ENCODE measurements at regions not wholly inside any gene's neighbourhood (a gene's known extent, or its start where the extent isn't known, plus 50 kb on each side); places are given as distances from the start of the nearest gene placed in this dataset.

DNA sequence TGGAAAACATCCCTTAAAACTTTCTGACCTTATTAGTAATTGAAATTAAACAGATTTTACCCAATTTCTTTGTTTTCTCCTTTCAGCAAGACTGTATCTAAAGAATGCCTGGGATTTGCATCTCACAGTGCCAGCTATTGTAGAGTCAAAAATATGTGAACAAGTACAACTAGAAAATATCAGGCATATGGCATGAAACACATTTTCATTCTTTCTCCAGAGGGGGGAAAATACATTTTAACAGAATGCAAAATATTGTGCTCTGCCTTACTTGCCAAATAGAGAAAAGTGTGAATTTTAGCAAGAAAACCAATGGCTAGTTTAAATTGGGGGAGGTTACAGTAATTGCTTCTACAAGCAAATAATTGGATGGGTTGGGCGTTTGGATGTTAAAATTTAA is 366.6 kb upstream of the FIGN start:
- no peaks in the 10 kb centered on the region for H3K79me1 ChIP-seq (ENCODE audit: low read depth in 1 of 2, low read length in 2 of 2)
- H2AK9ac ChIP-seq (replicated peaks; ENCODE audit: low read depth, low read length, poor library complexity): no peak overlapping the region
- H4K5ac ChIP-seq (ENCODE audit: low read depth, low read length): no peak overlapping the region
- intact Hi-C loops (cut with micrococcal nuclease): no loop called here
- H3K56ac ChIP-seq (ENCODE audit: extremely low read depth, insufficient read depth, low read length): no peak overlapping the region
- no peak overlapping the region for H2BK5ac ChIP-seq (ENCODE audit: low read depth, low read length, poor library complexity, severe bottlenecking)
- no peak overlapping the region for H4K91ac ChIP-seq (ENCODE audit: insufficient read depth, low read depth, low read length)
- in situ Hi-C loops (cut with MboI; ENCODE audit: low sequenced_read_pairs): no loop called here
- H3K18ac ChIP-seq (ENCODE audit: low read depth, low read length): no peak overlapping the region
- H4K8ac ChIP-seq (ENCODE audit: low read depth in 2 of 2, low read length in 2 of 2): no peak overlapping the region
- no peaks in the 10 kb centered on the region for H3K4me1 ChIP-seq (ENCODE audit: control insufficient read depth, insufficient read depth, low read length)
- H2BK20ac ChIP-seq (ENCODE audit: low read depth, low read length): no peak overlapping the region
- ATAC-seq (ENCODE audit: low read depth): no peak
- H3K36me3 ChIP-seq (ENCODE audit: control insufficient read depth, insufficient read depth, low read length): no peaks in the 10 kb centered on the region
- H2AFZ ChIP-seq (replicated peaks; ENCODE audit: low read length, poor library complexity): no peak overlapping the region
- CTCF ChIA-PET: interaction anchor here (0.7 to 1.3 kb wide), 2 partner anchors 9 to 341 kb away, joined by 4 to 6 read pairs; no protein-coding TSS in a partner anchor
- H3K4ac ChIP-seq (ENCODE audit: low read depth, low read length): no peak overlapping the region
- H3K4me2 ChIP-seq (ENCODE audit: low read depth, low read length): no peak overlapping the region
- no TSS peak for BruUV-seq (replicated peaks)
- no peaks in the 10 kb centered on the region for H3K9me3 ChIP-seq (ENCODE audit: control insufficient read depth, insufficient read depth, low read length)
- H3K27ac ChIP-seq (ENCODE audit: insufficient read depth, low read length): no peak overlapping the region
- no peaks in the 10 kb centered on the region for H4K20me1 ChIP-seq (ENCODE audit: insufficient read depth, low read length)
- no peak overlapping the region for H3K23ac ChIP-seq (ENCODE audit: low read depth, low read length)
- no peak overlapping the region for H3K4me3 ChIP-seq (ENCODE audit: insufficient read depth, low read depth, low read length)
- dilution Hi-C loops (cut with HindIII; ENCODE audit: low sequenced_read_pairs, unreplicated experiment): no loop called here
- no peak overlapping the region for H2BK120ac ChIP-seq (ENCODE audit: low read depth, low read length)
- H3K14ac ChIP-seq (replicated peaks; ENCODE audit: low read depth, low read length): no peak overlapping the region
- no peak for DNase-seq
- WGBS, 2 experiments (ENCODE audit: extremely low coverage in 2 of 2, insufficient read length in 1 of 2): no CpG with 5 or more reads among the region's 1 CpG
- TF ChIP-seq, protein P1, sequence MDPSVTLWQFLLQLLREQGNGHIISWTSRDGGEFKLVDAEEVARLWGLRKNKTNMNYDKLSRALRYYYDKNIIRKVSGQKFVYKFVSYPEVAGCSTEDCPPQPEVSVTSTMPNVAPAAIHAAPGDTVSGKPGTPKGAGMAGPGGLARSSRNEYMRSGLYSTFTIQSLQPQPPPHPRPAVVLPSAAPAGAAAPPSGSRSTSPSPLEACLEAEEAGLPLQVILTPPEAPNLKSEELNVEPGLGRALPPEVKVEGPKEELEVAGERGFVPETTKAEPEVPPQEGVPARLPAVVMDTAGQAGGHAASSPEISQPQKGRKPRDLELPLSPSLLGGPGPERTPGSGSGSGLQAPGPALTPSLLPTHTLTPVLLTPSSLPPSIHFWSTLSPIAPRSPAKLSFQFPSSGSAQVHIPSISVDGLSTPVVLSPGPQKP (IDR thresholded peaks at IDR 0.05; ENCODE audit: borderline replicate concordance, low read depth, low read length): no peak
- TF ChIP-seq RFX5 (IDR thresholded peaks at IDR 0.05; ENCODE audit: low read depth, low read length) (no peak), MAZ (IDR thresholded peaks at IDR 0.05; ENCODE audit: borderline replicate concordance, low read depth, low read length) (no peak), RAD21 (IDR thresholded peaks at IDR 0.05; ENCODE audit: low read length) (no peak), POLR2A (IDR thresholded peaks at IDR 0.05; ENCODE audit: low read depth, low read length) (no peak)
- H3K9me1 ChIP-seq (ENCODE audit: insufficient read depth, low read length): no peaks in the 10 kb centered on the region
- H3K27me3 ChIP-seq (ENCODE audit: control insufficient read depth, insufficient read depth, low read length): no peaks in the 10 kb centered on the region
- H2AK5ac ChIP-seq (ENCODE audit: low read depth, low read length): no peak overlapping the region
- no peak overlapping the region for H3K9ac ChIP-seq (ENCODE audit: low read depth, low read length)
- no peak overlapping the region for H2BK15ac ChIP-seq (ENCODE audit: low read depth, low read length)
- POLR2A ChIA-PET (ENCODE audit: unreplicated experiment): no interaction called here

Data from IMR-90 (cell line).